CD4-positive, alpha-beta T cell treated with Interleukin-17A for 4 hours (primary cell): ENCODE measurements at regions not wholly inside any gene's neighbourhood (a gene's known extent, or its start where the extent isn't known, plus 50 kb on each side); places are given as distances from the start of the nearest gene placed in this dataset.

ENCODE experiments used
- DNase-seq: peaks from one replicate; pipeline ENCODE4 v3.0.0-alpha.2; 2020; ENCODE audit warnings: mixed read lengths

DNA sequence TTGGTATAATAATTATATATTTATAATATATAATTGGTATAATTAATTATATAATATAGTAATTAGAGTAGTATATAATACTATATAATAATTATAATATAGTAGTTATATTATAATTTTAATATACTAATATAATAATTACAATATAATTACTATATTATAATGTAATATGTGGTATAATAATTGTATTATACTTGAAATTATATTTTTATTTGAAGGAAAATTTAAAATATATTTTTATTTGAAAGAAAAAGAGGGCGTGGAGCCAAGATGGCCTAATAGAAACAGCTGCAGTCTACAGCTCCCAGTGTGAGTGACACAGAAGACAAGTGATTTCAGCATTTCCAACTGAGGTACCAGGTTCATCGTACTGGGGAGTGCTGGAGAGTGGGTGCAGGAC lies 365.9 kb downstream of the MMUT start:
- DNase-seq, result no peak

DNA sequence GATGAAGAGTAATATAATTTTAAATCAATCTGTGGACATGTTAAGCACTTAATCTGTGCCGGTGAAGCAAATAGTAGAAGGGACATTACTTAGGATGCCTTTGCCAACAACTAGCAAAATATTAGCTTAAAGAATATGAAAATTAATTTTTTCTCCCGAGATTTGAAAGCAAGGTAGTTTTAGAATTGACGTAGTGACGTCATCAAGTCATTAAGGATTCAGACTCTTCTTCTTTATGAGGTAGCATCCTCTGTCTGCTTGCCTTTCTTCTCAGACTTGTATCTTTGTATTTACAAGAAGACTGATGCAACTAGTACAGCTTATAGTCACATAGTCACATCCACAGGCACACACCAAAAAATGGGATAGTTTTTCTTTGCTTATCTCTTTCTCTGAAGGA lies 374.4 kb downstream of the MMUT start:
- no peak for DNase-seq

DNA sequence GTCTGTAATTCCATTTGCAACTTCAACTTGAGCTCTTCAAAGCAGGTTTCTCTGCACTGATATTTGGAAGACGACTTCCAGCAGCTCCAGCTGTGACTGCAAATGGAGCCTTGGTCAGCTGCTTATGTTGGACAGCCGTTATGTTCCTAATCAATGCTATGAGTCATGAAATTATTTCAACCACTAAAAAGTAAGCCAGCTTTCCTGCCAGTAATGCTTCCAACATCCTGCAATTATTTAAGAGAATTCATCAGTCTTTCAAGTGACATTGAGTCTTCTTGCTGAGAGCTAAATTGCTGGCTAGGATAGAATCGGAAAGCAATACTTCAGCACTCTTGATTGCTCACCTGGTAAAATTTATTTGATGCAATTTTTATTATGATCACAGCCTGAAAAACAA lies 375.7 kb downstream of the MMUT start:
- DNase-seq, result no peak

DNA sequence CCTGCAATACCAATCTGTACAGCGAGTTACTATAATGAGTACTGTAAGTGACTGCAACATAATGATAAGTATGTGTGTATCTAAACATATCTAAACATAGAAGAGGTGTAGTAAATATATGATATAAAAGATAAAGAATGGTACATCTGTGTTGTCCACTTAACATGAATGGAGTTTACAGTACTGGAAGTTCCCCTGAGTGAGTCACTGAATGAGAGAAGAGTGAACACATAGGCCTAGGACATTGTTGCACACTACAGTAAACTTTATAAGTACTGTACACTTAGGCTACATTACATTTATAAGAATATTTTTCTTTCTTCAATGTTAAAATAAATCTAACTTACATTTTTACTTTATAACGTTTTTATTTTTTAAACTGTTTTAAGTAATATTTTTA lies 380.4 kb downstream of the MMUT start:
- no peak for DNase-seq

DNA sequence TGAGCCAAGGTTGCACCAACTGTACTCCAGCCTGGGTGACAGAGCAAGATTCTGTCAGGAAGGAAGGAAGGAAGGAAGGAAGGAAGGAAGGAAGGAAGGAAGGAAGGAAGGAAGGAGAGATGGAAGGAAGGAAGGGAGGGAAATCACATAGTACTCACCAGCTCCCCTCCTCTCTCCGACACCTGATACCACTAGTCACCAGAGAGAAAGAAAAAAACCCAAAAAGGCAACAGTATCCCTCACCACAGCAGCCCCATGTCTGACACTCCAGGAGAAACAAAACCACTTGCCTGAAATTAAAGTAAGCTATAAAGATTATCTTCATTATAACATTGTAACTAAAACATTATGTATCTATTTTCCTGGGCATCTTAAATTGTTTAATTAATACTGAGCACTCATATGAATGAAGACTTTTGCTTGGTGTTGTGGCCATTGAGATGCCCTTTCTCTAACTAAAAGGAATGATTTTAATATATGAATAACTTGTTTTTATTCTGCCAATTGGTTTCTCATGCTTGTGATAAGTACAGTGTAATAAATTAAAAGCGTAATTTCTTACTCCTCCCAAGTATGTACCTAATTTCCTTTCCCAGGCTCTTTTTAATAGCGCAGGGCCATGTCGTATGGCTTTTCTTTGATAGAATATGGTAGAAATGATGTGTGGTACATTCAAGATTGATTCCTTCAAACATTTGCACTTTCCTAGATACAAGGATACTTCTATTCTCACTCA lies 390.0 kb downstream of the MMUT start:
- no peak for DNase-seq

DNA sequence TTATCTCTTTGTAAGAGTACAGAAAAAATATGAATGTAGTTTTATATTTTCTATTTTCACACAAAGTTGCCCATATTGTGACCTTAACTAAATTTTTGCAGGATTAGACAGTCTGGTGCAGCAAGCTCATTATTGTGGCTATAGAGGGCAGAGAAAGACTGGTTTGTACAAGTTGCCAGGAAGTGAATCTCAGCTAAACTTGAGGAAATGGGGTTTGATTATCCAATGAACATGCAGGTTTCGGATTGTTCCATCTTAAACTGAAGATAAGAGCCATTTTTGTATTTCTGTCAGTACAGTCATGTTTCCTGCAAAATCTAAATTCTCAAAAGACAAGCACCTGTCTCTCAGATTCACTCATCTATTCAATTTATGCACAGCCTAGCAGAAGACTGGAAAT lies 390.9 kb downstream of the MMUT start:
- no peak for DNase-seq

DNA sequence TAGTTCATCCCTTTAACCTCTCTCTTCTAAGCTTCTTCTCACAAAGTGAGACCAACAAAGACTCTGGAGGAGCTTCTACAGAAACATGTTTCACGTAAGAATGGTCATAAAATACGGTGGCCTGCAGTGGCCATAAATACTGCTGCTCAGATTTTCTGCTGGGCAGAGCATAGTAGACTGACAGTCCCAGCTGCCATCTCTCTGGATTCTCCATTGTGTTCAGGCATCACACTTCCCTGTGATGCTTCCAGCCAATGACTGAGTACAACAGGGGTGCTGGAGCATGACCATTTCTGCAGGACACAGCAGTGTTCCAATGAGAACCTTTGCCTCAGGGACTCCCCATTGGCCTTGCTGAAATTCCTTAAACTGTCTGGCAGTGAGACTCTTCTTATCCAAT lies 392.6 kb downstream of the MMUT start:
- no peak for DNase-seq

DNA sequence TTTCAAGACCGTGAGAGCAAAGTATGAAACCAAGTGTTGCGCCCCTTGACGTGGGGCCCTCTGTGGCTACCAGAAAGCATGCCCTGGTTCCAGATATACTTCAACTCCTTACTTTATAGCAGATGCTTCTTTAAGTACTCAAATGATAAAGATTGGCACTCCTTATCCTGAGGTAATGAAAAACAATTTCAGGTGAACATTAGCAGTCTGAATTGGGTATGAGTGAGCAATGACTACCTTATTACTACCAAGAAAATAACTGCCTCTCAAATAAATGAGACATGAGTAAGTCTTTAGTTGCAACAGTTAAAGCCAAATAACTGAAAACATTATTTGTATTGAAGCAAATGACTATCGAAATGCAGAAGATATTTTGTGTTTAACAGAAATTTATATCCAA lies 408.7 kb downstream of the MMUT start:
- DNase-seq, result no peak

DNA sequence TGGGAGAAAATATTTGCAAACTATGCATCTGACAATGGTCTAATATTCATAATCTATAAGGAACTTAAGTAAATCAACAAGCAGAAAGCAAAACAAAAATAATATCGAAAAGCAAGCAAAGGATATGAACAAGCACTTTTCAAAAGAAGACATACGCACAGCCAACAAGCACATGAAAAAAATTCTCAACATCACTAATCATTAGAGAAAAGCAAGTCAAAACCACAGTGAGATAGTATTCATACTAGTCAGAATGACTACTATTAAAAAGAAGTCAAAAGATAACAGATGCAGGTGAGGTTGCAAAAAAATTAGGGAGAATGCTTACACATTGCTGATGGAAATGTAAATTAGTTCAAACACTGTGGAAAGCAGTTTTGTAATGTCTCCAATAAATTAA lies 410.2 kb downstream of the MMUT start:
- DNase-seq, result no peak

DNA sequence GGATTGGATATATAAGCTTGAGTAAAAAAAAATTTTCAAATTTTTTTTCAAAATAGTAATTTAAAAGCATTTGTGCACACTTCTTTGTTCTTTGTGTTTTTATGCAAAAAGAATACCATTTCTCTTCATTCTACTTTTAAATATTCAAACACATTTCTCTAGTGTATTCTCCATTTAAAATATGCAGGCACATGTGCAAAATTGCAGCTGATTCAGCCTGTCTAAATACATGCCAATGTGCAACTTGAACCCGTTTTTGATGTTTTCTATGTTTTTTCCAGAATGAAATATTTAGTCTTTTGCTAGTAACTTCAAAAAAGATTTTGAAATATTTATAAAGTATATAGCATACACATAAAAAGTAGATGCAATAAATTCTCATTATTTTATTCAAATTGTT lies 411.8 kb downstream of the MMUT start:
- no peak for DNase-seq

DNA sequence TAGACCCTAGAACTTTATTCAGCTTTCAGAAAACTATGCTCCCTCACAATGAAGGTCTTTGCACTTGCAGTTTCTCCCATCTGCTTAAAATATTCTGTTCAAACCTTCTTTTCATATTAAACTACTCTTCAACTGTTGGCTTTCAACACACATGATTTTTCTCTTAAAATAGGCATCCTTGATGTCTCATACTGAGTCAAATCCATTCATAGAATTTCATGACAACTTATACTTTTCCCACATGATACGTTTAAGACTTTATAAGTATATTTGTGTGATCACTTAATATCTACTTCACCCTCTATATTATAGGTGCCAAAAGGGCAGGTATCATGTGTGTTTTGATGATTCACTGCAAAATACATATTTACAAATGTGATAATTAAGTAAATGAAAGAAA lies 412.5 kb downstream of the MMUT start:
- no peak for DNase-seq

DNA sequence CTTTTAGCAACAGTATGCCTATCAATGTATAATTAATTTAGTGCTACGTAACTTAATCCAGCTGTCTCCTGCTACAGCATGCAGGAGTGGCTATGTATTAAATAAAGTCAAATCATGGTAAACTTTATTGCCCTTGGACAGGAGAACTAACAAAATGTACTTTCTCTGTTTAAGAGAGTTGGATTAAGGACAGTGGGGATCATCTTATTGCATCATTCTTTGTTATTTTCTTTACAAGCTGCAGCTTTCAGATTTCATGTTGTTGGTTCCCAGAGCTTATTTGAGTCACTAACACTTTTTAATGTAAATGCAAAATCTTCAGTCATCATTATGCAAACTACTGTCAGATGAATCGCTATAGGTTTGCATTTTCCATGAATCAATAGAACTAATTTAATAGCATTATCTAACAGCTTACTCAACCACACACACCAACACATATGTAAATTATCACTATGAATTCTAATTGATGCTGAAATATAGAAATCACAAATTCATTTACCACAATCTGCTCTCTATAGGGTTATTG lies 424.7 kb downstream of the MMUT start:
- DNase-seq, result no peak

DNA sequence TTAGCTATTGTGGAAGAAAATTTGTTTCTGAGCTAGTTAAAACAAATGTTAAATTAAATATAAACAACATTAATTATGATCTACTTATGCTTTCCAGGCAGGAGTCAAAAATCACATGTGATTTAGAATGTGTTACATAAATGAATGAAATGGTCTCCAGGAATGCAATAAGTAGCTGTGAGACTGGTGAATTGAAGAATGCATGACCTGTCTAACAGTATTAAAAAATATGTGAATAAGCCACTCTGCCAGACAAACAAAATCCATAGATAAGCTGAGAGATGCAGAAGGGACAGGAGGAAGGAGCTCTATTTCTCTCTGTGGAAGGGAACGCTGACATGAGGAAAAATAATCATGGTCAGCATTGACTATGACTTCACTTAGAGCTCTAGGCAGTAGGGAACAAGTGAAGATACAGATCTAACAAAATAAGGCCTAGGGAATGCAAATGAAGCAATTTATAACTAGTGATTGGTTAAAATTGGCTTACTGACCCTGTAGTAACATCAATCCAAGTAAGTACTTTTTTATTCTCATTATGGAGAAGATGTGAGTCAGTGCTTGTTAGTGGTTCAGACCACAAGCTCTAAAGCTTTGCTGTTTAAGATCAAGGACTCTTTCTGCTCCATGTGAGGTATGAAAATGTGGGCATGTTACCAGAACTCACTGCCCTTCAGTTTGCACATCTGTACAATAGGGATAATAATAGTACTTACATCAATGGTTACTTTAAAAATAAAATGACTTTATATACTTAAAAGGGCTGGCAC lies 432.6 kb downstream of the MMUT start:
- DNase-seq, result no peak

DNA sequence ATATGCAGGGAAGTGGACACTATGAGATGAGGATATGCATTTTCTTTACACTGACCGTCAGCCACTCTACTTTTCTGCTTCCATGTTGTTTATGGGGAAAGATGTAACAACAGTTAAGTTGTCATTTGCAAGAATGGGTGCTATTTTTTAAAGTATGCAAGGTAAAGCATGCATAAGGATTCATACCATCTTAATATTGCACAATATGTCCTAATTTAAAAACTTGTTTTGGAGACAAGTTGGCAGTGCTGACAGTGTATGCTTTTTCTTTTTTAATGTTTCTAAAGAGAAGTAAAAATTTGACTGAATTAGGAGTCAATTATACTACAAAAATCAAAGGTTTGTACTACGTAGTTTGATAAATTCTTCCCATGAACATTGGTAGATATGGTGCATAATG lies 435.4 kb downstream of the MMUT start:
- no peak for DNase-seq

DNA sequence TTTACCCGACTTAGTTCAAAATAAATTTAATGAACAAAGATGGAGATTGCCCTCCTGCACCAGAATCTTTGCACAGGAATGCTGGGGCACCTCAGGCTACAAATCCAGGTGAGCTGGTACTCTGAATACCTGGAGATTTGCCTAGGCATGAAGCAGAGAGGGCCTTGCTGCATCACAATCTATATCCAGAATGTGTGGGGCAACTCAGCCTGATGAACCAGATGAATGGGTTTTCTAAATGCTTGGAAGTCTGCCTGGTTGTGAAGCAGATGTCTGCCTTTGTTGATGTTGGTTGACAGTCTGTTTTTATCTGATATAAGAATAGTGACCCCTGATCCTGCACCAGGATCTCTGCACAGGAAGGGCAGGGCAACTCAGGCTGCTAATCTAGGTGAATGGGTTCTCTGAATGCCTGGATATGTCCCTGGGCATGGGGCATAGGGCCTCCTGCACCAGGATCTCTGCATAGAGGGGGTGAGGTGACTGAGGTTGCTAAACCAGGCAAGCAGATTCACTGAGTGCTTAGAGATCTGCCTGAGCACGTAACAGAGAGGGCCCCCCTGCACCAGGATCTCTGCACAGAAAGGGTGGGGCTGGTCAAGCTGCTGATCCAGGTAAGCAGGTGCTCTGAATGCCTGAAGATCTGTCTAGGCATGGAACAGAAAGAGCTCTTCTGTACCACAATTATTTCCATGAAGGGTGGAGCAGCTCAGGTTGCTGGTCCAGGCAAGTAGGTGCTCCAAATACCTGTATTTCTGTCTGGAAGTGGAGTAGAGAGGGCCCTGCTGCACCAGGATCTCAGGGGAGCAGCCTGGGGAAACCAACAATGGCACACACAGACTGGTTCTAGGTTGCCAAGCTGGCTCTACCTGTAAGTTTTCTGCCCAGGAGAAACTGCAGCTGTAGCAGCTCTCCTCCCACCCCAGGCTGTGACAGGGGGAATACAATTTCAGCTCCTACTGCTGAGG lies 437.5 kb downstream of the MMUT start:
- no peak for DNase-seq

DNA sequence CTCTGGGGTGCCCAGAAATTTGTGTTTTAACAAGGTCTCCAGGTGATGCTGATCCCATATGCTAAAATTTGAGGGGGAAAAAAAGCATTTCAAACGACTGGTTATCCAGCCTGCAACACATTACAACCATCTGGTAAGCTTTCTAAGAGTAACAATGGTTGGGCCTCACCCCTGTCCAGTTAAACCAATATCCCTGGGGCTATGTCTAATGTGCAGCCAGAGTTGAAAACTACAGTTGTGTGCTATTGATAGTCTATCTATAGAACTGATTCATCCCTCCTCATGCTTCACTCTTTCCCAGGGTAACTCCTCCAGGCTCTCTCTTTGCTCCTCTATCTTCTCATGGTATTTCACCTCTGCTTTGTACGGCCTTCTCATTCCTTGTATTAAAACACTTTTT lies 458.3 kb downstream of the MMUT start:
- no peak for DNase-seq

DNA sequence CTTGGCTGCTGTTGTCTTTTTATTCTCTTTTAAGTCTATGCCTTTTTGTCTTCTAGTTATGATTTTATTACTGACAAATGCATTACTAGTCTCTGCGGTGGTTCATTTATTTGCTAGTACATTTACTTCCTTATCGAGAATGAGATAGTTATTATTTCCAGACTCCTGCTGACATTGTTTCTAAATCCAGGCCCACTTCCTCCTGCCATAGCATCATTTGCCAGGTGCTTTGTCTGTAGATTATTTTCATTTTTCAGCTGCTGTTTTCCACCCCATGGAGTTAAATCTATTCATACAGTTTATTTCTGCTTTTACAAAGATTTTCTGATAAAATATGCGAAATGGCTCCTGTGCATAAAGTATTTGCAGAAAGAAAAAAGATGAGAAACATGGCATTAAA lies 459.7 kb downstream of the MMUT start:
- no peak for DNase-seq

DNA sequence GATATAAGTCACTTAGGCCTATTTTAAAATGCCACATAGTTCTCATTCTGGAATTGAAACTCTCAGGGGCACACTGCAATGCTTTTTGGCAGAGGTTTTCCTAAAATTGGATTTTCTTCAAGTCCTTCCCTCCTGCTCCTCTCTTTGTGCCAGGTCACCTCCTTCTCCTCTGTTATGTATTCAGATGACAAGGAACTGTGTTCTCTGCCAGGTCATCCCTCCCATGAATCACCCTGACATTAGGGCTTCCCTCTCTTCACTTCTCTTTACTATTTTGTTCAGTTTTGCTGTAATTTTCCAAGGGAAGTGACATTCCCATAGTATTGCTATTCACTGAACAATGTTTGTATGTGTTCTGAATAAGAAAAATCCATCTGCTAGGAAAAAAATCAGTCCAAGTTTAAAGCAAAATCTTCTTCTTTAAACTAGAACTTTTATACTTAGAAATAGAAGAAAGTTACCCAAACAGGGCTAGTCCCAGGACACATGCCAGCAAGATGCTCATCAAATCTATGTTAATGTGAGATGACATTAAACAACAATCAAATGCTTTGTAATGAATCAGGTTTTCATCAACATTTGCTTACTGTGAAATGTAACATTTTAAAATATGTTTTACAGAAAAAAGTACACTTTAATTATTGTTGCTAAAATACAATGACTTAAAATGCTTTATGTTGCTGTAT lies 461.1 kb downstream of the MMUT start:
- DNase-seq, result no peak

DNA sequence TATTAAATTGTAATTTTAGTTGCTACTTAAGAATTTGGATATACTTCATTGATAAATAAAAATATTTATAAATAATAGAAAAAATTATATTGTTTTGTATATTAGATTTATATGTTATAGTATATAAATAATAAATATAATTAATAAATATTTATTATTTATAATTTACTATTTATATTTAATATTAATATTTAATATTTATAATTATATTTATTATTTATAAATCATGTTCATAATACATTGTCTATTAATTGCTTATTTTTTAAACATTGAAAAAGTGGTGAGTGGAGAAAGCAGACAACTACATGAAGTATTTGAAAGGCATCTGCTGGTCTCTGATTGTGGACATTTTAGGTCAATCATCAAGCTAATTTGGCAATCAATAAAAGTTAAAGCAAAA lies 464.5 kb downstream of the MMUT start:
- no peak for DNase-seq

DNA sequence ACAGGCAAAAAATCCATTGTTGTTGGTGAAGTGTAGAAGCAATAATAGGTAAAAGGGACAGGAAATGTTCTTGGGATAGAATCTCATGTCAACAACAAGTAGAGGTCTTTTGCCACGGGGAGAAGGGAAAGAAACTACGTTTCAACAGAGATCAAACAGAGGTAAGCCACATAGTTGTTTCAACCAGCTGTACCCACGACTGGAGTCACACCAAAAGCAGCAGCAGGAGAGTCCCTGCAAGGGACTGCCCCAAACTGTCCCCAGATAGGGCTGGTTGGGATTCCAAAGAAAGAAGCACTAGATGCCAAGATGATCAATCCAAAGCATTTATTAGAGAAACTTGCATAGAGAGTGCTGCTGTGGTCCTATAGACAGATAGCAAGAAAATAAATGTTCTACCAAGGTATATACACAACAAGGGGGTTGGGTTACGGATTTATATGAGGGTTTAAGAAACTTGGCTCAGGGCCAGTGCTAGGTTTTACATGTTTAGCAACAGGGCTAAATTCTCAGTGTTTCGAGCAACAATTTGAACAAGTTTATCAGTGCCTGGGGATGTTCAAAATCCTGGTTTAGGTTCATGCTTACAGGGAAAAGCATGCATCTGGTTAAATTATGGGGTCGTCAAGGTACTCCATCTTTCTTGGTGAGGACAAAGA lies 466.5 kb downstream of the MMUT start:
- DNase-seq, result no peak

DNA sequence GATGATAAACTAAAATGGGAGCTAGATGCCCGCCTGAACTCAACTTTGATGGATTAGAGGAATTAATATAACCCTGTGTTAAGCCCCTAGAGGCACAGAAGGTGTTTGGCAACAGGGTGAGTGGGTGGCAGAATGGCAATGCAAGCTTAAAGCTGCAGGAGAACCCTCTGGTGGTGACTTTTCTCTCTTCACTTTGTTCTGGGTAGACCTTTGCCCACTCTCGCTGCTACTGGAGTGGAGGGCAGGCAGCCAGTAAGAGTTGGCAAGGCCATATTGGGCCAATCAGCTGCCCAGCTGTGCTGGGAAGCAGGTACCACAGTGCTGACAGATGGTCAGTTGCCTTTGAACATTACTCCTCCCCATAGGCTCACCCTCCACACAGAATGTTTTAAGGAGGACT lies 468.2 kb downstream of the MMUT start:
- no peak for DNase-seq

DNA sequence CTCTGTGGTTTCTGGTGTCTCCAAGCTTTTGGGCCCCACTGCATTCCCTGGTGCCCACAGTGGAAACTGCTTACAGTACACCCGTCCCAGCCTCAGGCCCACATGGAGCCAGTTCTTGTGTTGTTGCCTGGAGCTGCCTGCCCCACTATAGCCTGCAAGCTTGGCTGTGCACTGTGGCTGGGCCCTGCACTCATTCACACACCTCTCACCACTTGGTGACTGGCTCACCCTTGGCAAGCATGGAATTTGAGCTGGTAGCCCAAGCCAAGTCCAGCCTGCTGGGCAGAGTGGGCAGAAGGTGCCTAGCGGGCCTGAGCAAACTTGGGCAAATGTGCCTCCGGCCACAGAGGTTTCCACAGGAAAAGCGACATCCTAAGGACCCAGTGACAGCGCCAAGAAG lies 472.3 kb downstream of the MMUT start:
- DNase-seq, result no peak
